GM18873 (cell line): ENCODE measurements at regions not wholly inside any gene's neighbourhood (a gene's known extent, or its start where the extent isn't known, plus 50 kb on each side); places are given as distances from the start of the nearest gene placed in this dataset.
"Not testable (repeated sequence)": the region's sequence is repeated elsewhere in the genome, so short reads cannot be mapped to it uniquely, and the experiment has no call there.

Experiments
- ATAC-seq: cut with Tn5 transposase; IDR thresholded peaks from one replicate; pipeline ENCODE4 v1.9.1; 2021; ENCODE audit warnings: mild to moderate bottlenecking, moderate library complexity, moderate number of reproducible peaks; ENCODE audit not compliant: unreplicated experiment, low FRiP score

DNA sequence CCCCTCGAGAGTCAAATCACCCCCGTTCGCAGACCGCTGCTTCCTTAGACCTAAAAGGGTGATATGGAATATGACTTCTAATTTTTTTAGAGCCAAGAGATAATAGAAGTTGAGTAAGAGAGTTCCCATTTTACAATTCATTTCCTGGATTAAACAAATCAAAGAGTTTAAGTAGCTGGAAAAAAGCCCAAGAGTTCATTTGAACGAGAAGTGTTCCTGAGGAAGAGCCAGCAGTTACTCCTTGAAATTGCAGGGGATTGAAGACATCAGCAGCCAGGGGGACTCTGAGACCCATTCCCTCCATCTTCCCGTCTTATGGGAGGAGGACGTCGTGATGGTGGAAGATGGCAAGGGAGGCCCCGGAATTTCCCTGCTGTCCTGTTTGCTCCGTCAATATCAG is 277.0 kb downstream of the WDR11 start:
- no peak for ATAC-seq

DNA sequence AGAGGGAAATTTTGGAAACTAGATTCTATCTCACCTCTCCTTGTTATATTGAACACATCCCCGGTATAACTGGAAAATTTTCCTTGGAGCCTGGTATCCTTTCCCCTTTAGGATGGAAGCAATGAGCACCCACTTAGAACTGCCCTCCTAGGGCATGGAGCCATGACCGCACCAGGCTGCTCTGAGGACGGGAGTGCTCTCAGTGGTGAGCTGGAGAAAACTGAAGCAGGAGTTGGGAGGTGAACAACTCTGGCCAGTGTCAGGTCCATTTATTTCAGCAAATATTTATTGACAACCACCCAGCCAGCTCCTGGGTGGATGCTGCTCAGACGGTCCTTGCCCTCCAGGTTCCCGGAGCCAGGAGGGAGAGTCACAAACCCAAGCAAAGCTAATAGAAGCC is 278.1 kb downstream of the WDR11 start:
- no peak for ATAC-seq

DNA sequence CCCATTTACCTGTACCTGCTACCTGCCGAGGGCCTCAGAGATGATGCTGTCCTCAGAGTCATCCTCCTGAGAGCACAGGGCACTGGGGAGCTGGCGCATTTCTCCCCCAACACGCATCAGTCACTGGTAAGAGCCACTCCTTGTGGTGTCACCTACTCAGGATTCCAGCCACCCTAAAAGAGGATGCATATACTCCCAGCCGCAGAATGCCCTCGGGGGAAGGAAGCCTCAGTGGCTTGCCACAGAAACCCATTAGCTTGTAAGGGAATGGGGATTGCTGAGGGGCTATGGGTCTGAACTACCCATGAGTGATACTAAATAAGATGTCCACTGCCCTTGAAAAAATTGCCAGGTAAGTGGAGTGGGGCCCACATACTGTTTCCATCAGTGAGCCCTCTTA is 279.2 kb downstream of the WDR11 start:
- ATAC-seq = no peak

DNA sequence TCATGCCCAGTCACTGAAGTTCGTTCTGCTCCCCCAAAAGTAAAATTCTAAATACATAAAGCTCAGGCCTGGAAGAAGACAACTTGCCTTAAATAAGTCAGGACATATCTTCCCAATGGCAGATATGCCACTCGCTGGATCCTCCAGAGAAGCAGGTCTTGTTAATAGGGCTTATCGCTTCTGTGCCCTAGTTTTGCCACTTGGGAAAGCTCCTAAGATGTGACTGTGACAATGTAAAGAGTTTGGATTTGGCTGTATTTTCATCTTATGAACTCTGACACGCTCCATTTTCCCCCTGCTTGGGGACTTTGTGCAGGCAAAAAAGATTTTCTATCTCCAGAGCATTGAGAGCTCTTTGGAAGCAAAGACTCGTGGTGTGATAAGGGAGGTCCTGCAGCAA is 279.9 kb downstream of the WDR11 start:
- no peak for ATAC-seq

DNA sequence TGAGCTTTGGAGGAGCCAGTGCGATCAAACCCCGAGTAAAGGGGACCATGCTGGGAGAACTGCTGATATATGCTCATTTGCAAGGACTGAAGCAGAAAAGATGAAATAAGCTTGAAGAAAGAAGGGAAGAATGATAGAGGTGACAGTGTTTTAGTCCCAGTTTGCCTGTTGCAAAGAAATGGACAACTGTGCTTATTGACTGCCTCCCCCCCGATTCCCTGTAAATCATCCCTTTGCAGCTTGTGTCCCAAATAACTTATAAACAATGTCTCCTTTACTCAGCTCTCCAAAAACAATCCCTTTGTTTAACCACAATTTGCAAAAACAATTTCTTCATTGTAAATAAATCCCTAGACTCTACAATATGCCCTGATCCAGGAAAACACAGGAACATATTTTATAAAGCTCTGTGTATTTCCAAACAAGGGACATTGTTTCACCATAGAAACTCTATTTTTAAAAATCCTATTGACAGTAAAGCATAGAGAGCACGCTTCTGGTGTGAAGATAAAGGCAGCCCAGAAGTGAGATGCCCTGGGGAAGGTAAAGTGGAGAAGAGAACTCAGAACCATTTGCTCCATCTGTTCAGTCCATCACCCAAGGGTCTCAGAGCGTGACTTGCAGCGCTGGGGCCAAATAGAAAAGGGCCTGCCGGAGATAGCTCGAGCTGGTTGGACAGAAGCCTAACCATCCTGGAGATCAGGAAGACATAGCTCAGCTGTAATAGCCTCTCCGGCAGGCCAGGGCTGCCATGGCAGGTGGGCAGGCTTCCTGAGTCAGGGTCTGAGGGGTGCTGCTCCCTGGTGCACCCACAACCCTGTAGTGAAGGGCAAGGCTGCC is 280.5 kb downstream of the WDR11 start:
- no peak for ATAC-seq

DNA sequence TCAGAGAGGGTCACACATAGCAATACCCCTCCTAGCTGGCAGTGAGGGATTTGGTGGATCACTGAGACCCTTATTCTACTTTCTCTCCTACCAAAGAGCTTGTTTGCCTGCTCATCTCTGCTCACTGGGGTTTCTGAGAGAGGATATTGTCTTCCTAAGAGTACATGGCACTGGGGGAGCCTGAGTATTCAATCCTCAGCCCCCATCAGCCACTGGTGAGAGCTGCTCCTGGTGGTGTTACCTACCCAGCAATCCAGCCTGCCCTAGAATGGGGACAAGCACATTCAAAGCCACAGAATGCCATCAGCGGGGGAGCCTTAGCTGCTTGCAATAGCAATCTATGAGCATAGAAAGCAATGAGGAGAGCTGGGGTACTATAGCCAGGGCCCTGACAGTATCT is 281.1 kb downstream of the WDR11 start:
- ATAC-seq = no peak

DNA sequence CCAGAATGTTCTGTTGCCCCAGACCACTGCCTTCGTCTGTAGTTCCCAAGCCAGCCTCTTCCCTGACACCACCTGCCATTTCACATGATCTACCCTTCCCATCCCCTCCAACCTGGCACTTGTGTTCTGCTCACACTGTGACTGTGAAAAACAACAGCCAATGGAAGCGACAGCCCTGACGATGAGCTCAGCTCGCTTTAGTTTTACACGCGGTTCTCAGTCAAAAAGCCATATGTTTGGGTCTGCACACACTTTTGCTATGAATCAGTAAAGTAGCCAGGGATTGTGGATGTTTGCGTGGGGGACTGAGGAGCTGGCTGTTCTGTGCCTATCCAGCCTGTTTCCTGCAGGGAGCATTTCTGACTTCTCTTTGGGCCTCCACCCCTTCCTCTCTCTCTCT is 282.7 kb downstream of the WDR11 start:
- ATAC-seq = no peak

DNA sequence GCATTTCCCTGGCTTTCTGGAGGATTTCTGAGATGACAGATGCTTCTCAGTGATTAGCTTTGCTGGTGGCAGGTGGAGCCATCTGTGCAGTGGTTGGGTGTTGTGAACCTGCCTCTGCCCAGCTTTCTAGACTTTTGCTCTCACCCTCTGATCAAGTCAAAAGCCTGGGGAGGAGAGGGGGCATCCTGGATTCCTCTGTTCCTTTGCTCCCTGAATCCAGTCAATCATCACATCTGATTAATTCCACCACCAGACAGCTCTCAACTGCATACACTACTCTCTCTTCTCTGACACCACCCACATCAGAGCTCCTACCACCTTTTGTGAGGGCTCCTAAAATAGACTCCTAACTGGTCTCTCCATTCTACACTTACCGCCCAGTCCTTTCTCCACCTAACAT is 283.5 kb downstream of the WDR11 start:
- no peak for ATAC-seq

DNA sequence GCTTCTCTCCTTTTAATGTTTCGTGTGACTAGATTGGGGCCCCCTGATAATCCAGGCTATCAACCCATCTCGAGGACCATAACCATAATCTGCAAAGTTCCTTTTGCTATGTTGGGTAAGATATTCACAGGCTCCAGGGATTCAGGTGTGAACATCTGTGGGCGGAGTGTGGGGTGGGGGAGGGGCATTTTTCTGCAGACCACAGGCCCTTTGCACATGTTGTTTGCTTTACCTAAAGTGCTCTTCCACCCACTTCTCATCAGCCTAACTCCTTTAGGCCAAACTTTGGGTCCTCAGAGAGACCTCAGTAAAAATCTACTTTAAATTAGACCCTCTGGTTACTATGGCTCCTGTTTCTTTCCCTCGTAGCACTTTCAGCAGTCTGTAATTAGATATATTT is 284.4 kb downstream of the WDR11 start:
- ATAC-seq = no peak

DNA sequence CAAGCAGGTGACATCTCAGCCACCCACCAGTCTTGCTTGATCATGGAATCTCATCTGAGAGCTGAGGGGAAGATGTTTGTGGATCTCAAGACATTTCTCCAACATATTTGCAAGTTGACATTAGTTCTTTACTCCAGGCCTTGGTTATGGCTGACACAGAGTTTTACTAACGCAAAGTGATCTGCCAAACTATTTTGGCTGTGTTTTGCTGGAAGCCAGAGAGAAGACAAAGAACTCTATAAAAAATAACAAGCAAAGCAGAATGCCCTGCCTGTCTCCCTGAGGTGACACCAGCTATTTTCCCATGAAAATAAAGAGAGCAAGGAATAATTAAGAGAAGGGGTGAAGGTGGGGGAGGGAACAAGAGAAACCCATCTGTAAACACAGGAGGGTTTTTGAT is 286.4 kb downstream of the WDR11 start:
- ATAC-seq = no peak

DNA sequence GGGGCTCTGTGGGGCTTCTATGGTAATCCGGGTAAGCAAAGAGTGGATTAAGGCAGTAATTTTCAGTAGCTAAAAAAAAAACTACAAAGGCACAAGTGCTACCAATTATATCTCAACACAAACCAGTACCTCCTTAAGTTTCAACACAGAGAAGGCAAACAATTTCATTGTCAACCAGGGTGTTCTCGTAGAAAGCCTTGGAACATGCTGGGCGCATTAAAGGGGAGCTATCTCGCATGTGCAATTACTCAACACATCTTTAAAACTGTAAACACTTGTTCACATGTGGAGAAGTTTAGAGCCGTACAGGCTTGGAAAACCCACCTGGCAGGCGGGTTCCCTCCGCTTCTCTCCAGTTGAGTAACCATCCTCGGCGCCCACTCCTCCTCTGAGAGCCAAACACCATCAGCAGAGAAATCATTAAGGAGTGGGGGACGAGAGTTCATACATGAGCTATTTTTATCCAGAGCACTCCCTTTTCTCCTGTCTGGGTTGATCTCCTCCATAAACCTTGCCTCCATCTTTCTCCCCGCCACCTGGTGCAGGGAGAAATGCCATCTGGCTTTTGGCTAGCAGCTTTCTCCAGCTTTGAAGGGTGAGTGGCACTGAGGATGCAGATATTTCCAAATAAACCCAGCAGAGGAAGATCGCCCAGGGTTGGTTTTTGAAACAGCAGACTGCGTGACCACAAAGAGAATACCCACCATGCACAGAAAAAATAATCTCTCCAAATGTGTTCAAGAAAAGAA is 287.1 kb downstream of the WDR11 start:
- ATAC-seq = no peak

DNA sequence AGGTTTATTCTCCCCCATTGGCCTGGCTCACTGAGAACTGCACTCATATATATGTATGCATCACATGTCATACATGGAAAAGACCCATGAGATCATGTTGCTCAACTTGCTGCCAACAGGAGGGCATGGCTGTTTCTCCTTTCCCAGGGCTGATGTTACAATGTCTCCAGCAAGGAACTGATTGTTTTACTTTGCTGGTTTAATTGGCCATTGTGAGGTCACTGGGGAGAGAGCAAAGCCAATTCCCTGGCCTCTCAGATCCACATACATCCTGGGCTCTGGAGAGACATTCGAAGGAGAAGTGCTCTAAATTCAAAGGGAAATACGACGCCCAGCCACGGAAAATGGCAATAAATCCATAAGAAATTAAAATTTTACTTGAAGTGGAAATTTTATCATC is 287.8 kb downstream of the WDR11 start:
- ATAC-seq = no peak

DNA sequence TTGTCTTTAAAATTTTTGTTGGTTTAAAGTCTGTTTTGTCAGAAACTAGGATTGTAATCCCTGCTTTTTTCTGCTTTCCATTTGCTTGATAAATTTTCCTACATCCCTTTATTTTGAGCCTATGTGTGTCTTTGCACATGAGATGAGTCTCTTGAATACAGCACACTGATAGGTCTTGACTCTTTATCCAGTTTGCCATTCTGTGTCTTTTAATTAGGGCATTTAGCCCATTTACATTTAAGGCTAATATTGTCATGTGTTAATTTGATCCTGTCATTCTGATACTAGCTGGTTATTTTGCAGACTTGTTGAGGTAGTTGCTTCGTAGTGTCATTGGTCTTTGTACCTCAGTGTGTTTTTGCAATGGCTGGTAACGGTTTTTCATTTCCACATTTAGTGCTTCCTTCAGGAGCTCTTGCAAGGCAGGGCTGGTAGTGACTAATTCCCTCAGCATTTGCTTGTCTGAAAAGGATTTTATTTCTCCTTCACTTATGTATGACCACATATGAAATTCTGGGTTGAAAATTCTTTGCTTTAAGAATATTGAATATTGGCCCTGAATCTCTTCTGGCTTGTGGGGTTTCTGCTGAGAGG is 294.7 kb downstream of the WDR11 start:
- not testable (repeated sequence) for ATAC-seq

DNA sequence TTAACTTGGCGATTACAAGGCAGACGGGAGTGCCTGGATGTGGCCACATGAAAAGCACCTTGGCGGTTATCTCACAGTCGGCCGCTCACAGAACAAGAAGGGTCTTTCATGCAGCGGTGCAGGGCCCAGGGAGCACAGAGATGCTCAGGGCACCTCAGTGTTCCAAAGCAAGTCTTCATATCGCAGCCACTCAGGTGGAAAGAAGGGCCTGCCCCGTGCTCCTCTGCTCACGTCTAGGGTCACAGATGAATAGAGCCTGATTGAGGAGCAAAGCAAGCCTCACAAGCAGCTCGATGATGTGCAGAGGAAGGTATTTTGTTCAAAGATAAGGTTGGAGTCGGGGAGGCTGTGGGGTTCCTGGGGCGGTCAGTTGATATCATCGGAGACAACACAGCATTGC is 297.8 kb downstream of the WDR11 start:
- no peak for ATAC-seq

DNA sequence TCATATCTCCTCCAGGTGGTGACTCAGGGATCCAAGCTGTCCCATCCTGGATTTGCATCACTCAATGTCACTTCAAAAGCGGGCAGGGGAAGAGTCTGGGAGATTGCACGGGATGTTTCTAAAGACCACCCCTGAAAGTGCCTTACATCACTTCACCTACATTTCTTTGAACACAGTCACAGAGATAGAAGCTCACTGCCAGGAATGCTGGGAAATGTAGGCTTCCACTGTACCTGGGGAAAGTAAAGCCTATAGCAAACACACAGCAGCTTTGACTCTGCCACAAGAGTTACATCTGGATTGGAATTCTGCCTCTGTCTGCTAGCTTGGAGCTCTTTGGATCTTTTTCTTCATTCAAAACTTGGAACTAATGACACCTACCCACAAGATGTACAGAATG is 300.9 kb downstream of the WDR11 start:
- ATAC-seq = no peak

DNA sequence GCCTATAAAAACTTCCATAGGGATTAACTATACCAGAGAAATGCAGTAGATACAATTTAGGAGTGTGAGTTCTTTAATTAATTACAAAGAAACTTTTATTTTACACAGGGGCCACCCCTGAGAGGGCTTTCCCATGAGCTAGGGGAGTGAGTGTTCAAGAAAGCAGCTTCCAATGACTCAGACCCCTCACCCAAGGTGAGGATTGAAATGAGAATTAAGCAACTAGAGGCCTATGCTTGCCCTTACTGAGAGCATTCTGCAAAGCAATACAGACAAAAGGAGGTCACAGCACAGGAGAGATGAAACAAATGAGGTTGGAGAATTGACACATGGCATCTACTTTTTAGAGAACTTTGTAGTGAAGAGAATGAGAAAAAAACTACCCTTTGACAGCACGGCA is 301.8 kb downstream of the WDR11 start:
- no peak for ATAC-seq

DNA sequence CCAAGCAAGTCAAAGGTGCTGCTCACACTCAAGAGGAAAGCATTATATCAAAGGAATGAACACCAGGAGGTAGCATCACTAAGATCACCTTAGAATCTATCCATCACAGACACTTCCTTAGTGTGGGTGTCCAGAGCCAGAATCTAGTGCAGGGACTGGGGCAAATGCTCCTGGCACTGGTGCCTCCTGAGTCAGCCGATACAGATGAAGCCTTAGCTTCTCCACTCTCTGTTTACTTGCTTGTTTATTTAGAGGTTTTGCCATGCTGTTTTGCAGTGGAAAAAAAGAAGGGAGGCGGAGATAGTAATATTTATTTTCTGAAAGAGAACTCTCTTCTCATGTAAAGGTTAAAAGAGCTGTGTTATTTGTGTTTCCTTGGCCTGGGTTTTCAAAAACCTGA is 303.1 kb downstream of the WDR11 start:
- no peak for ATAC-seq

DNA sequence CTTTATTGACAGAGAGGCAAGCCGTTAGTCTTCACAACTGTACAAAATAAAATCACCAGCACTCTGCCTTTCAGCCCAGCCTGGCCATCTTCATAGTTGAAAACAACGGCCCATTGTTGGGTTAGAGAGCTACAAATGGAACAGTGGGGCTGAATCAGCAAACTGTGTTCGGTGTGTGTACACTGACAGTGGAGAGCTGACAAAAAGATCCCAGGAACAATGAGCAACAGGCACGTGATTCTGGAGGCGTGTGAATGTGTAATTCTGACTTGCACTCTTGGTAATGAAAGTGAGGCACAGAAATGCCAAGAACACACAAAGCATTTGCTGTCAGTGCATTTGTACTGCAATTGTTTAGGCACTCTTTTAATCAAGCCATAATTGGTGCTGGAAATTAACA is 303.7 kb downstream of the WDR11 start:
- no peak for ATAC-seq

DNA sequence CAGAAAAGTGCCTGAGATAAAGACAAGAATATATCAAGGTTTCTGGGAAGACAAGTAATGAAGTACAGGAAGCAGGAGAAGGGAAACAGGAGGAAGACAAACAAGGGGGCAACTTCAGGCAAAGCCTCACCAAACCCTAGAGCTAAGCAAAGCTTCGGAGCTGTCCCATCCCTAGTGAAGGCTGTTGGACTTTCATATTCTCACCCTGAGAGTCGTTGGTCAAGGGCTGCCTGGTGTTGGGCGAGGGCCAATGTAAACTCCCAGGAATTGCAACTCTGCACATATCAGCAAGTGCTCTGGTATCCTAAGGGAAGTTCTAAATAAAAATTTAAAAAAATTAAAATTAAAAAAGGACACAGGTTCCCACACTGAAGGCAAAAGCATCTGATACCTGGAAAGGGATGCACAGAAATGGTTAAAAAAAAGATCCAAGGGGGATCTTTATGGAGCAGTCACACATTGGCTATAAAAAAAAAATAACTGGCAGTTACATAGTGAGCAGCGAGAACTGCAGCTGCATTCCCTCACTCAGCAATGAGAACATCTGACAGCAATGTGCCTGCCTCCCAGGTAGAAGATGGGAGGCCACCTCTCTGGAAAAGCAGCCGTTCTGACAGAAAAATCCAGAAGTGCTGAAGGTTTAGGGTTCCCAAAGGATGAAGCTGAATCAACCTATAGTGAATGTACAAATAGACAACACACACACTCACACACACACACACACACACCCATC is 304.7 kb downstream of the WDR11 start:
- no peak for ATAC-seq

DNA sequence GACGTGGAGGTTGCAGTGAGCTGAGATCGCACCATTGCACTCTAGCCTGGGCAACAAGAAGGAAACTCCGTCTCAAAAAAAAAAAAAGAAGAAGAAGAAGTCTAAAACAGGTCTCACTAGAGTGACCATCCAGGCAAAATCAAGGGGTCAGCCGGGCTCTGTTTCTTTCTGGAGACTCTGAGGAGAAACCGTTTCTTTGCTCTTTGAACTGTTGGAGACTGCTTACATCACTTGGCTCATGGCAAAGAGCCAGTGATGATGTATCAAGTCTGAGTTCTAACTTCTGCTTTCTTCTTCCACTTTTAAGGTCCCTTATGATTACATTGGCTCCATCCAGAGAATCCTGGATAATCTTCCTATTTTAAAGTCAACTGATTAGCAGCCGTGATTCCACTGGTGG is 306.8 kb downstream of the WDR11 start:
- no peak for ATAC-seq

DNA sequence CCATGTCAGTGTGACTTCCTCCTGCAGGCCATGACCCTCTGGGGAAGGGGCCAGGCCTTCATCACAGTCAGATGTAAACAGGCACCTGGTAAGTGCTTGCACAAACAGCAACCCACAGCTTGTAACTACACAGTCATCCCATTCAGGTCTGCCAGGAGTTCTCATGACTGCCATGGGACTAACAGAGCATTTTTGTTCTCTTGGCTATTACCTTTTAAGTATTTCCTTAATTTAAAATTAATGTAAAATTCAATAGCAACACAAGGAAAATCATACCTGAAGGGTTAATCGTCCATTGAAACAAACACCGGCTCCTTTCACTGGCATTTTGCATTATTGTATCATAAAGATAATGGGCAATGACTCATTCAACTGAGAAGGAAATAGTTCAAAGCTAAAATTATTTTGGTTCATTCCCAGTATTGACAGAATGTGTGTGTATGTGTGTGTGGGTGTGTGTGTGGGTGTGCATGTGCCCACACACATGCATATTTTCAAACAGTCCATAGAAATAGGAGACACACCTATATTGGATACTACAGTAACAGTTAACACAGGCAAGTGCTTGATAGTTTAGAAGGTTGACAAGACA is 307.9 kb downstream of the WDR11 start:
- ATAC-seq = no peak
